HG03139 (cell line): ENCODE measurements at regions not wholly inside any gene's neighbourhood (a gene's known extent, or its start where the extent isn't known, plus 50 kb on each side); places are given as distances from the start of the nearest gene placed in this dataset.

Experiments used
- ATAC-seq: cut with Tn5 transposase; IDR thresholded peaks from one replicate; pipeline ENCODE4 v1.9.1; 2021; ENCODE audit not compliant: unreplicated experiment

- no peak for ATAC-seq
Measured at GRCh38 chr2:163856941-163857340, 121.1 kb upstream of the FIGN start.

- no peak for ATAC-seq
Measured at GRCh38 chr2:163852616-163853015, 116.8 kb upstream of the FIGN start.

- no peak for ATAC-seq
Measured at GRCh38 chr2:163849756-163850435, 114.1 kb upstream of the FIGN start.

GRCh38 chr2:163838890-163839289, 103.1 kb upstream of the FIGN start:
- ATAC-seq, result no peak

GRCh38 chr2:163836167-163836566, 100.4 kb upstream of the FIGN start:
- ATAC-seq, result no peak

GRCh38 chr2:163834841-163835240, 99.0 kb upstream of the FIGN start:
- no peak for ATAC-seq

GRCh38 chr2:163834221-163834620, 98.4 kb upstream of the FIGN start:
- no peak for ATAC-seq

- ATAC-seq, result no peak
Measured at GRCh38 chr2:163828771-163829170, 93.0 kb upstream of the FIGN start.

- ATAC-seq, result no peak
Measured at GRCh38 chr2:163822033-163822432, 86.2 kb upstream of the FIGN start.

- no peak for ATAC-seq
Measured at GRCh38 chr2:163812926-163813520, 77.2 kb upstream of the FIGN start.

GRCh38 chr2:163808406-163808805, 72.6 kb upstream of the FIGN start:
- no peak for ATAC-seq

GRCh38 chr2:163802284-163802683, 66.5 kb upstream of the FIGN start:
- ATAC-seq, result no peak

- ATAC-seq, result no peak
Measured at GRCh38 chr2:163801486-163801885, 65.7 kb upstream of the FIGN start.

- ATAC-seq, result no peak
Measured at GRCh38 chr2:163800951-163801381, 65.2 kb upstream of the FIGN start.

- no peak for ATAC-seq
Measured at GRCh38 chr2:163799807-163800206, 64.0 kb upstream of the FIGN start.

- no peak for ATAC-seq
Measured at GRCh38 chr2:163794635-163795034, 58.8 kb upstream of the FIGN start.
